ENCODE measurements at regions not wholly inside any gene's neighbourhood (a gene's known extent, or its start where the extent isn't known, plus 50 kb on each side); places are given as distances from the start of the nearest gene placed in this dataset.

- TF ChIP-seq, protein P1, sequence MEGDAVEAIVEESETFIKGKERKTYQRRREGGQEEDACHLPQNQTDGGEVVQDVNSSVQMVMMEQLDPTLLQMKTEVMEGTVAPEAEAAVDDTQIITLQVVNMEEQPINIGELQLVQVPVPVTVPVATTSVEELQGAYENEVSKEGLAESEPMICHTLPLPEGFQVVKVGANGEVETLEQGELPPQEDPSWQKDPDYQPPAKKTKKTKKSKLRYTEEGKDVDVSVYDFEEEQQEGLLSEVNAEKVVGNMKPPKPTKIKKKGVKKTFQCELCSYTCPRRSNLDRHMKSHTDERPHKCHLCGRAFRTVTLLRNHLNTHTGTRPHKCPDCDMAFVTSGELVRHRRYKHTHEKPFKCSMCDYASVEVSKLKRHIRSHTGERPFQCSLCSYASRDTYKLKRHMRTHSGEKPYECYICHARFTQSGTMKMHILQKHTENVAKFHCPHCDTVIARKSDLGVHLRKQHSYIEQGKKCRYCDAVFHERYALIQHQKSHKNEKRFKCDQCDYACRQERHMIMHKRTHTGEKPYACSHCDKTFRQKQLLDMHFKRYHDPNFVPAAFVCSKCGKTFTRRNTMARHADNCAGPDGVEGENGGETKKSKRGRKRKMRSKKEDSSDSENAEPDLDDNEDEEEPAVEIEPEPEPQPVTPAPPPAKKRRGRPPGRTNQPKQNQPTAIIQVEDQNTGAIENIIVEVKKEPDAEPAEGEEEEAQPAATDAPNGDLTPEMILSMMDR (IDR thresholded peaks at IDR 0.05; ENCODE audit: low read depth, low read length): no peak
- TF ChIP-seq POLR2A (IDR thresholded peaks at IDR 0.05; ENCODE audit: extremely low read depth, insufficient read length): no peak
- TF ChIP-seq MAX (IDR thresholded peaks at IDR 0.05; ENCODE audit: low read depth, low read length): no peak
Measured at GRCh38 chr14:97319691-97320090, 522.5 kb downstream of the VRK1 start.

Data from NB4 (cell line).